Upper lobe of left lung (tissue), 6 donors: ENCODE measurements at regions not wholly inside any gene's neighbourhood (a gene's known extent, or its start where the extent isn't known, plus 50 kb on each side); places are given as distances from the start of the nearest gene placed in this dataset.
"Not testable (repeated sequence)": the region's sequence is repeated elsewhere in the genome, so short reads cannot be mapped to it uniquely, and the experiment has no call there.

ENCODE experiments used
- ATAC-seq, 2 donors: fragments of 200-7000 bp; cut with Tn5 transposase; one replicate each; pipeline ENCODE4 v1.9.1; 2022; ENCODE audit warnings: mild to moderate bottlenecking in 2 of 2, moderate library complexity in 2 of 2; ENCODE audit not compliant: low FRiP score in 2 of 2
- DNase-seq, 2 donors: peaks; one replicate each; pipeline ENCODE4 v3.0.0-alpha.2; 2019 to 2020
- H3K27ac ChIP-seq, 4 donors: fragments of 200-600 bp; sonication (generic); one replicate each; pipeline ENCODE4 v1.5.1; 2016 to 2019
- H3K27me3 ChIP-seq, 4 donors: fragments of 200-600 bp; sonication (generic); one replicate each; pipeline ENCODE4 v1.5.1; 2017 to 2019
- H3K36me3 ChIP-seq, 4 donors: fragments of 200-600 bp; sonication (generic); one replicate each; pipeline ENCODE4 v1.5.1; 2016 to 2019
- H3K4me1 ChIP-seq, 4 donors: fragments of 200-600 bp; sonication (generic); one replicate each; pipeline ENCODE4 v1.5.1; 2018 to 2019
- H3K4me3 ChIP-seq, 4 donors: fragments of 200-600 bp; sonication (generic); one replicate each; pipeline ENCODE4 v1.5.1; 2017 to 2019; ENCODE audit warnings: mild to moderate bottlenecking in 2 of 4, moderate library complexity in 1 of 4
- H3K9me3 ChIP-seq, 4 donors: fragments of 200-600 bp; sonication (generic); one replicate each; pipeline ENCODE4 v1.5.1; 2018 to 2019
- WGBS, 2 donors: methylation state at CpG; one replicate each; pipeline ENCODE4 v1.1.5; 2017 to 2018; 5-methylcytosine and 5-hydroxymethylcytosine counted together
- donor health status: DM: no; HTN: no; CAD: no; lungs with moderate emphysema.
- donor health status: DM: no; HTN: yes; CAD: no; lungs with severe emphysema.

GRCh38 chr9:41040705-41041342 lies 87.7 kb downstream of the FOXD4L6 start:
- H3K27me3 ChIP-seq, H3K4me3 ChIP-seq, H3K9me3 ChIP-seq, ATAC-seq, H3K36me3 ChIP-seq, DNase-seq, H3K4me1 ChIP-seq, H3K27ac ChIP-seq: not testable (repeated sequence)

DNA sequence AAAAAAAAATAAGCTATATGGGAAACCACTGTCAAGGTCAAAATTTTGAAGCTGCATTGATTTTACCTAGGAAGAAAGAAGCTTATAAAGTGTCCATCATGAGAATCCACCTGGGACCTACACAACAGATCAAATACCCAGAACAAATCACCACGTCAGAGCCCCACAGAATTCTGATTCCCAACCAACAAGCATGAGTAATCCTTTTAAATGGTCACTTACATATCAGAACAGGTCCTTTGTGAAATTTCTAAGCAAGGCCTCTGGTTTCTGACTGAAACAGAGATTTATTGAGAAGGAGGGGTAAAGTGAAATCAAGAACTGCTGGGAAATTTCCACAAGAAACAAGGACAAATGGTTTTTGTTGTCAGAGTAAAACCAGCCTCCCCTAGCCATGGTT lies 93.2 kb downstream of the FOXD4L6 start:
- H3K9me3 ChIP-seq, H3K27me3 ChIP-seq, H3K4me1 ChIP-seq, H3K27ac ChIP-seq, H3K36me3 ChIP-seq, DNase-seq, H3K4me3 ChIP-seq: not testable (repeated sequence)
- peak in 1 of 2 donors; percentile 46 for ATAC-seq
- 93 to 95% methylated on average over 1 of the region's 1 CpG for WGBS, 2 donors

GRCh38 chr9:41034699-41035197 lies 93.7 kb downstream of the FOXD4L6 start:
- not testable (repeated sequence) for H3K27ac ChIP-seq, H3K9me3 ChIP-seq, DNase-seq, H3K27me3 ChIP-seq, H3K4me3 ChIP-seq, H3K4me1 ChIP-seq, H3K36me3 ChIP-seq
- 92 to 95% methylated on average over 1 of the region's 1 CpG for whole genome bisulfite sequencing, 2 donors
- ATAC-seq, result peak in 1 of 2 donors; percentile 68

DNA sequence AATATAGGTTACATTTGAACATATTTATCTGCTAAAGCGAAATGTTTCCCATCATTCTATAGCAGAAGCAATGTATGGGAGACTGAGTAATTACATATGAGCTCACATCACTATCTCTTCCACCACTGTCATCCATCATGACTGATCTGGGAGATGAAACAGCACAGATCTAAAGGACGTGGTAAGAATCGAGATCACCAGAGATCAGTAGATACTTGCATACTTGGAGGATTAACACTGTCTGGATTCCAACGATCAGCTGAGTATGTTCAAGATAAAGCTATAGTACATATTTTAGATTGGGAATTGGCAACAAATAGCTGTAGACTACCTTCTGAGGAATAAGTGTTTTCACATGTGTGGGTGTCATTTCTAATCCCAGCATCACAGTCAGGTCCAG lies 94.6 kb downstream of the FOXD4L6 start:
- H3K4me1 ChIP-seq, H3K27ac ChIP-seq, H3K9me3 ChIP-seq, H3K27me3 ChIP-seq, DNase-seq, H3K4me3 ChIP-seq, H3K36me3 ChIP-seq: not testable (repeated sequence)
- WGBS, 2 donors, result 87 to 91% methylated on average over 4 of the region's 4 CpGs
- ATAC-seq, result peak in 1 of 2 donors; percentile 17

- 76 to 85% methylated on average over 3 of the region's 3 CpGs for WGBS, 2 donors
- not testable (repeated sequence) for DNase-seq, H3K4me3 ChIP-seq, H3K27ac ChIP-seq, H3K9me3 ChIP-seq, H3K4me1 ChIP-seq, H3K36me3 ChIP-seq, H3K27me3 ChIP-seq
- peak in 1 of 2 donors; percentile 21 for ATAC-seq
These were observed 95.1 kb downstream of the FOXD4L6 start for GRCh38 chr9:41033360-41033759.

DNA sequence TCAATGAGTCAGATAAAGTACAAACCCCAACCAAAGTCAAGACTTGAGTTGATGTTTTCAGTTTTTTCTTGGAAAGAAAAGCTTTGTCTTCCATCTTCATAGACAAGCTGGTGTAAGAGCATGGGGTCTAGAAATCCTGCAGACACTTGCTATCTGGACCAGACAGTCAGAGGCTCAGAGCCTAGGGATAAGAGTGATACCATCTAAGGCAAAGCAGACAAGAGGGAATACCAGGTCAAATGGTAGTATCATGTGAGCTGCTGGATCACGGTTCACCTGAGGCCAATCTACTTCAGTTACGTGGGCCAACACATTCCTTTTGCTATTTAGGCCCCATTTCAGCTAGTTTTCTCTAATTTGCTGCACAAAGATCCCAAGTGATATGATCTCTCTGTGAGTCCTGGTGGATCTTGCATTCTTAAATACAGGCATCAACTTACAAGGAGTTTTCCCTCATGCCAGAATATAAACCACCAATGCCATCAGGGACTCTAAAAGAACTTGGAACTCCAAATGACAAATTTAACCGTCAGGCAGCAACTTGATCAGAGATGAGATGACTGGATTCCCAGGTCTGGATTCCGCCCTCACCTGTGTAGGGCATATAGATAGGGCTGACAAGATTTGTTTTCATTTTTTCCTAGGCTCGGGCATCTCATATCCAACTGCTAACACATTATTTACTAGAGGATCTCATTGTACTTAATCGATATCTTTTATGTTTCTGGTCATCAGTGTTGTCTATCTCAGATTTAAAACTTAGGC lies 101.4 kb downstream of the FOXD4L6 start:
- H3K27ac ChIP-seq, H3K4me1 ChIP-seq, H3K4me3 ChIP-seq, H3K27me3 ChIP-seq, H3K36me3 ChIP-seq, H3K9me3 ChIP-seq, DNase-seq: not testable (repeated sequence)
- 86 to 93% methylated on average over 6 of the region's 6 CpGs for WGBS, 2 donors
- peak in 1 of 2 donors; percentile 22 for ATAC-seq

DNA sequence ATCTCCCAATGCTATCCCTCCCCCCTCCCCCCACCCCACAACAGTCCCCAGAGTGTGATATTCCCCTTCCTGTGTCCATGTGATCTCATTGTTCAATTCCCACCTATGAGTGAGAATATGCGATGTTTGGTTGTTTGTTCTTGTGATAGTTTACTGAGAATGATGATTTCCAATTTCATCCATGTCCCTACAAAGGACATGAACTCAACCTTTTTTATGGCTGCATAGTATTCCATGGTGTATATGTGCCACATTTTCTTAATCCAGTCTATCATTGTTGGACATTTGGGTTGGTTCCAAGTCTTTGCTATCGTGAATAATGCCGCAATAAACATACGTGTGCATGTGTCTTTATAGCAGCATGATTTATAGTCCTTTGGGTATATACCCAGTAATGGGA lies 106.1 kb downstream of the FOXD4L6 start:
- not testable (repeated sequence) for H3K36me3 ChIP-seq, H3K9me3 ChIP-seq, H3K27ac ChIP-seq, DNase-seq, H3K27me3 ChIP-seq, H3K4me1 ChIP-seq, ATAC-seq, H3K4me3 ChIP-seq
- 85 to 88% methylated on average over 3 to 4 of the region's 4 CpGs for WGBS, 2 donors

GRCh38 chr9:41019858-41020562 lies 108.5 kb downstream of the FOXD4L6 start:
- not testable (repeated sequence) for DNase-seq, H3K36me3 ChIP-seq, H3K27me3 ChIP-seq, H3K4me1 ChIP-seq, H3K9me3 ChIP-seq, H3K27ac ChIP-seq, H3K4me3 ChIP-seq, ATAC-seq
- WGBS, 2 donors, result 86 to 88% methylated on average over 1 of the region's 1 CpG

DNA sequence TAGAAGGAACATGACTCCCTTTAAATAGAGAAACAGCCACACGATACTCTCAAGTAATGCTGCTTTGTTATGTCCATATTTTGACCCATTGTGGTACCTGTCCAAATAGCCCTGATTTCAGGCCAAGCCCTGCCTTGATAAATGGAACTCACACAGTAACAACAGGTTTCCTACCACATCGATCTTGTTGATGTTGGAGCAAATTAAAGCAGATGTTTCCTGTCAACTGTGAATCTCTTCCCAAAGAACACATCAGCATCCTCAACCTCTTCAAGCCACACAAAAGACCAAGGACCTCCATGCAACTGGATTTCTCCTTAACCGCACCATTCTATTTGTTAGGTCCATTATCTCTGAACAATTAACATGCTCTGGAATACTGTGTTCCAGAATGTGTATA lies 109.5 kb downstream of the FOXD4L6 start:
- not testable (repeated sequence) for H3K27me3 ChIP-seq, H3K27ac ChIP-seq, H3K4me1 ChIP-seq, DNase-seq, H3K4me3 ChIP-seq, H3K9me3 ChIP-seq, H3K36me3 ChIP-seq, ATAC-seq
- 78% methylated on average over 3 of the region's 3 CpGs for WGBS, 2 donors

DNA sequence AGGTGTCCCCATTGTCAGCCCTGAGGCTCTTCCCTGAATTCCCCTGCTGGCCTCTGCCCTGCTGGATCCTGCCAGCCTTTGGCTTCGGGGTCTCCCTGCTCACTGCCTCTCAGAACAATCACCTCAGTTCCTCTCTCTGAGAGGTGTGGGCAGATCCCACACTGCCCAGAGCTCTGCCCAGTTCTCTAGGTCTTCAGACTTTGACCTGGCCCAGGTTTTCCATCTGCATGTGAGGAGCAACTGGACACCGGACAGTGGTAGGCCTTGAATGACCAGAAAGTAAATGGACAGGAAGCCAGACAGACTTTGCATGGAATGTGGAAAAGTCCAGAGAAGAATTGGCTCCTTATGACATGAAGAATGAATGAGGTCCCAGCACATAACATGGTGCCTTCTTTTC lies 111.8 kb downstream of the FOXD4L6 start:
- DNase-seq, H3K9me3 ChIP-seq, H3K4me1 ChIP-seq, H3K27ac ChIP-seq, H3K4me3 ChIP-seq, H3K27me3 ChIP-seq: not testable (repeated sequence)
- peaks cover 5 to 19% (median 12%) of the 10 kb centered on the region in 4 donors for H3K36me3 ChIP-seq
- ATAC-seq, result peak; percentile 6 to 19
- WGBS, 2 donors, result 92% methylated on average over 1 of the region's 2 CpGs; no CpG with 5 or more reads in 1 of the 2 donors

DNA sequence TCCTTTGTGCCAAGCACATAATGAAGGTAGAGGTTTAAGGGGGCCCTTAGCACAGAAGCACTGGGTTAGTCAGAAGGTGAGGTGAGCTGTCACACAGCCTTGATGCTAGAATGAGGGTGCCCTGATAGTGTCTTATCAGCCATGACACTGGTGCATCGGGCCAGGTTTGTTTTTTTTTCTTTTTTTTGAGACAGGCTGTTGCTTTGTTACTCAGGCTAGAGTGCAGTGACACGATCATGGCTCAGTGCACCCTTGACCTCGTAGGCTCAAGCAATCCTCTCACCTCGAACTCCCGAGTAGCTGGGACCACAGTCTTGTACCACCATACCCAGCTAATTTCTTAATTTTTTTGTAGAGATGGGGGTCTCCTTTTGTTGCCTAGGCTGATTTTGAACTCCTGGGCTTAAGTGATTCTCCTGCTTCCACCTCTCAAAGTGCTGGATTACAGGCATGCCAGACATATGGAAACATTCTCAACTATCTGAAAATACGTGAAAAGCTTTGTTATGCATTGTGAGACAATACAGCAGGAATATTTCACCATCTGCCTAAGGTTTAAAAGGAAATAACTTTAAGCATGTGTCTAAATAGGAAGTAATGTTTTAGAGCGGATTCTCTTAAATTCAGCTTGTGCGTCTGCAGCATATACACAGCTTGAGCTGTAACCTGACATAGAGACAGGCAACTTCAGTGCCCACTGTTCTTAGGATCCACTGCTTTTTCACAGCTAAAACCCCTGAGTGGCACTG lies 128.4 kb downstream of the FOXD4L6 start:
- WGBS, 2 donors, result 69 to 72% methylated on average over 8 of the region's 8 CpGs

DNA sequence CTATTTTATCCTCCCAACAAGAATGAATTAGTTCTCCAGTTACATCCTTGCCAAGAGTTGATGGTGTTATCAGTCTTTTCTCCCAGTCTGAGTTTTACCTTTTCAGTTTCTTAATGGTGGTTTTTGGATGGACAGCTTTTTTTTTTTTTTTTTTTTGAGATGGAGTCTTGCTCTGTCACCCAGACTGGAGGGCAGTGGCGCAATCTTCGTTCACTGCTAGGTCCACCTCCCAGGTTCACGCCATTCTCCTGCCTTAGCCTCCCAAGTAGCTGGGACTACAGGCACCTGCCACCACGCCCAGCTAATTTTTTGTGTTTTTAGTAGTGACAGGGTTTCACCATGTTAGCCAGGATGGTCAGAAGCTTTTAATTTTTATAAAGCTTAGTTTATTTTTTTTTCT lies 133.0 kb downstream of the FOXD4L6 start:
- 88 to 91% methylated on average over 4 of the region's 4 CpGs for WGBS, 2 donors
- peaks cover 16 to 37% (median 32%) of the 10 kb centered on the region in 4 donors for H3K4me1 ChIP-seq
- not testable (repeated sequence) for DNase-seq, H3K27me3 ChIP-seq, H3K27ac ChIP-seq, H3K4me3 ChIP-seq, ATAC-seq, H3K9me3 ChIP-seq
- peaks cover 0 to 23% (median 2%) of the 10 kb centered on the region in 4 donors for H3K36me3 ChIP-seq

More for the DNA sequence above, 128.4 kb downstream of the FOXD4L6 start:
- not testable (repeated sequence) for H3K27ac ChIP-seq, ATAC-seq, H3K9me3 ChIP-seq, H3K27me3 ChIP-seq, H3K4me3 ChIP-seq, DNase-seq
- H3K36me3 ChIP-seq, result peaks cover 0 to 22% (median under 1%) of the 10 kb centered on the region in 4 donors
- peaks cover 0 to 15% (median 10%) of the 10 kb centered on the region in 4 donors for H3K4me1 ChIP-seq
